Mesenchymal stem cell (in vitro differentiated cells and primary cell): ENCODE measurements at regions not wholly inside any gene's neighbourhood (a gene's known extent, or its start where the extent isn't known, plus 50 kb on each side); places are given as distances from the start of the nearest gene placed in this dataset.
A peak's percentile ranks its signal among the peaks of the same experiment; 100 is the strongest.
"Not testable (repeated sequence)": the region's sequence is repeated elsewhere in the genome, so short reads cannot be mapped to it uniquely, and the experiment has no call there.

Source experiments
- DNase-seq: peaks from one replicate; pipeline ENCODE4 v3.0.0-alpha.2; 2013
- H2AFZ ChIP-seq: one replicate; pipeline ENCODE4 v1.6.1; 2013; ENCODE audit warnings: low read depth, mild to moderate bottlenecking, control low read depth, inconsistent platforms, low read length, moderate library complexity
- H2AK5ac ChIP-seq: 2 replicates; pipeline ENCODE4 v1.6.1; 2013; ENCODE audit warnings: low read length, moderate library complexity, mild to moderate bottlenecking, inconsistent platforms; ENCODE audit not compliant: severe bottlenecking
- H2BK120ac ChIP-seq: one replicate; pipeline ENCODE4 v1.6.1; 2013; ENCODE audit warnings: low read depth, mild to moderate bottlenecking, inconsistent platforms, low read length, moderate library complexity
- H2BK12ac ChIP-seq, 2 experiments: one replicate each; pipeline ENCODE4 v1.6.1; 2013; ENCODE audit warnings: inconsistent platforms in 2 of 2, low read length in 2 of 2, mild to moderate bottlenecking in 2 of 2, moderate library complexity in 2 of 2, control low read depth in 1 of 2
- H2BK15ac ChIP-seq: one replicate; pipeline ENCODE4 v1.6.1; 2013; ENCODE audit warnings: mild to moderate bottlenecking, low read depth, inconsistent platforms; ENCODE audit not compliant: poor library complexity, severe bottlenecking
- H2BK5ac ChIP-seq: 2 replicates; pipeline ENCODE4 v1.6.1; 2013; ENCODE audit warnings: low read depth, mild to moderate bottlenecking, low read length, control low read depth, inconsistent platforms; ENCODE audit not compliant: poor library complexity, severe bottlenecking
- H3K14ac ChIP-seq, 2 experiments: one replicate each; pipeline ENCODE4 v1.6.1; 2013; ENCODE audit warnings: inconsistent platforms in 2 of 2, low read length in 2 of 2, control low read depth in 1 of 2, mild to moderate bottlenecking in 1 of 2, moderate library complexity in 1 of 2
- H3K18ac ChIP-seq, 2 experiments: one replicate each; pipeline ENCODE4 v1.6.1; 2013; ENCODE audit warnings: inconsistent platforms in 2 of 2, low read length in 2 of 2, control low read depth in 1 of 2, low read depth in 1 of 2, mild to moderate bottlenecking in 1 of 2
- H3K23ac ChIP-seq, 2 experiments: one replicate each; pipeline ENCODE4 v1.6.1; 2013; ENCODE audit warnings: inconsistent platforms in 2 of 2, low read length in 2 of 2, mild to moderate bottlenecking in 2 of 2, moderate library complexity in 2 of 2, control low read depth in 1 of 2
- H3K27ac ChIP-seq: 2 replicates; pipeline ENCODE4 v1.5.1; 2013; ENCODE audit warnings: mild to moderate bottlenecking, moderate library complexity, low read length, control low read depth, inconsistent platforms; ENCODE audit not compliant: poor library complexity, severe bottlenecking
- H3K27me3 ChIP-seq, 2 experiments: 2 replicates each; pipeline versions ENCODE4 v1.6.1 to v1.7.0; 2013; ENCODE audit warnings: low read length in 2 of 2, mild to moderate bottlenecking in 2 of 2, moderate library complexity in 2 of 2, control low read depth in 1 of 2, inconsistent platforms in 1 of 2; ENCODE audit not compliant: control insufficient read depth in 1 of 2, insufficient read depth in 1 of 2
- H3K36me3 ChIP-seq, 2 experiments: 2 replicates each; pipeline versions ENCODE4 v1.6.1 to v1.7.0; 2013; ENCODE audit warnings: low read length in 2 of 2, control low read depth in 1 of 2, inconsistent platforms in 1 of 2, low read depth in 1 of 2, mild to moderate bottlenecking in 1 of 2; ENCODE audit not compliant: insufficient read depth in 2 of 2, control insufficient read depth in 1 of 2
- H3K4ac ChIP-seq, 2 experiments: one replicate each; pipeline ENCODE4 v1.6.1; 2013; ENCODE audit warnings: inconsistent platforms in 2 of 2, low read length in 2 of 2, mild to moderate bottlenecking in 2 of 2, moderate library complexity in 2 of 2, control low read depth in 1 of 2, low read depth in 1 of 2
- H3K4me1 ChIP-seq: 2 replicates; pipeline ENCODE4 v1.6.1; 2013; ENCODE audit warnings: low read depth, low read length, control low read depth; ENCODE audit not compliant: control insufficient read depth, insufficient read depth
- H3K4me2 ChIP-seq: 2 replicates; pipeline ENCODE4 v1.6.1; 2013; ENCODE audit warnings: low read length, mild to moderate bottlenecking, inconsistent platforms; ENCODE audit not compliant: poor library complexity, severe bottlenecking
- H3K4me3 ChIP-seq, 2 experiments: 2 replicates each; pipeline versions ENCODE4 v1.5.1 to v1.7.0; 2013; ENCODE audit warnings: low read length in 2 of 2, mild to moderate bottlenecking in 2 of 2, control low read depth in 1 of 2, low read depth in 1 of 2; ENCODE audit not compliant: insufficient read depth in 1 of 2
- H3K79me1 ChIP-seq: replicated peaks from 2 replicates; pipeline ENCODE4 v1.6.1; 2013; ENCODE audit warnings: mild to moderate bottlenecking, control low read depth, low read length, inconsistent platforms; ENCODE audit not compliant: poor library complexity, severe bottlenecking
- H3K9ac ChIP-seq: 2 replicates; pipeline ENCODE4 v1.7.0; 2013; ENCODE audit warnings: mild to moderate bottlenecking, low read length, moderate library complexity
- H3K9me3 ChIP-seq: 2 replicates; pipeline ENCODE4 v1.7.0; 2013; ENCODE audit warnings: mild to moderate bottlenecking, low read length; ENCODE audit not compliant: control insufficient read depth
- H4K8ac ChIP-seq: one replicate; pipeline ENCODE4 v1.6.1; 2013; ENCODE audit warnings: inconsistent platforms, mild to moderate bottlenecking, low read length, moderate library complexity
- H4K91ac ChIP-seq: one replicate; pipeline ENCODE4 v1.6.1; 2013; ENCODE audit warnings: mild to moderate bottlenecking, low read length, inconsistent platforms
- WGBS: methylation state at CpG from one replicate; pipeline ENCODE4 v1.1.7; 2013; ENCODE audit warnings: mixed read lengths; 5-methylcytosine and 5-hydroxymethylcytosine counted together

DNA sequence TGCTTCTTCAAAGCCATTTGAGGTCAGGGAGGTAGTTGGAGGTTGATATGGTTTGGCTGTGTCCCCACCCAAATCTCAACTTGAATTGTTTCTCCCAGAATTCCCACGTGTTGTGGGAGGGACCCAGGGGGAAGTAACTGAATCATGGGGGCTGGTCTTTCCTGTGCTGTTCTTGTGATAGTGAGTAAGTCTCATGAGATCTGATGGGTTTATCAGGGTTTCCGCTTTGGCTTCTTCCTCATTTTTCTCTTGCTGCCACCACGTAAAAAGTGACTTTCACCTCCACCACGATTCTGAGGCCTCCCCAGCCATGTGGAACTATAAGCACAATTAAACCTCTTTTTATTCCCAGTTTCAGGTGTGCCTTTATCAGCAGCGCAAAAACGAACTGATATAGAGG is 62.5 kb upstream of the NFE2L3 start:
- H3K27ac ChIP-seq, H3K36me3 ChIP-seq, DNase-seq, H2AK5ac ChIP-seq, H3K9ac ChIP-seq, H3K18ac ChIP-seq, H3K14ac ChIP-seq, H3K23ac ChIP-seq, H2AFZ ChIP-seq, H4K91ac ChIP-seq, H2BK15ac ChIP-seq, H3K79me1 ChIP-seq, H2BK5ac ChIP-seq, H3K4ac ChIP-seq, H2BK120ac ChIP-seq, H3K4me1 ChIP-seq, H3K4me2 ChIP-seq, H3K27me3 ChIP-seq, H4K8ac ChIP-seq, H3K9me3 ChIP-seq, H3K4me3 ChIP-seq, H2BK12ac ChIP-seq: not testable (repeated sequence)
- 82% methylated on average over 6 of the region's 6 CpGs for WGBS

DNA sequence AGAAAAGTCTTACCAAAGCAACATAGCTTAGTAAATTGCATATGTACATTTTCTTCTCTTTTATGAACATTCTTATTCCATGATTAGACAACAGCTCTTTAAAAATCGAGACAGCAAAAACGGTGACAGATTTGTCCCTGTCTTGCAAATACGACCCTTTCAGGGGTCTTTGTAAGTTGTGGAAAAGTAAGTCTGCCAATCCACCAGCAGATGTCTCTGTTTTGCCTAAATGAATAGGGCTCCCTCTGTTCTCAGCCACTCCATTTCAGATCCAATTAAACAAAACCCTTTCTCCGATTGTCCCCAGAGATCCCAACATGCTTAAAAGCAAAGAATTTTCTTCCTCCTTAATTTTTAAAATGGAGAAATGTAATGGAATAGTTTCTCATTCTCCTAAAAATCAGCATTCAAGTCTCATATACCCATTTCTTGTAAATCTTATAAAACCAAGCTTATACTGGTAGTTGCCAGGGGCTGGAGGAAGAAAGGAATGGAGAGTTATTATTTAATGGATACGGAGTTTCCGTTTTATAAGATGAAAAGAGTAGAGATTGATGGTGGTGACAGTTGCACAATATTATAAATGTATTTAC is 61.0 kb upstream of the NFE2L3 start:
- H2AFZ ChIP-seq = no peak overlapping the region
- peaks cover 3% of the 10 kb centered on the region for H3K4me1 ChIP-seq
- H3K4me3 ChIP-seq = no peak overlapping the region
- peak overlapping the region; percentile 86 for H3K4me2 ChIP-seq
- H2BK5ac ChIP-seq = no peak overlapping the region
- WGBS = 21% methylated on average over 4 of the region's 6 CpGs
- no peak overlapping the region for H3K4ac ChIP-seq
- H2BK15ac ChIP-seq = no peak overlapping the region
- peaks cover 0 to 6% of the 10 kb centered on the region in 2 experiments for H3K27me3 ChIP-seq
- H4K8ac ChIP-seq = no peak overlapping the region
- H3K27ac ChIP-seq = no peak overlapping the region
- peak overlapping the region; percentile 11 for H3K9ac ChIP-seq
- H2AK5ac ChIP-seq = no peak overlapping the region
- H2BK120ac ChIP-seq = no peak overlapping the region
- no peak overlapping the region for H4K91ac ChIP-seq
- no peak overlapping the region for H3K23ac ChIP-seq
- H3K18ac ChIP-seq = no peak overlapping the region
- no peak overlapping the region for H2BK12ac ChIP-seq
- H3K79me1 ChIP-seq = no peaks in the 10 kb centered on the region
- no peaks in the 10 kb centered on the region for H3K9me3 ChIP-seq
- H3K36me3 ChIP-seq = no peaks in the 10 kb centered on the region
- DNase-seq = peak; percentile 65
- no peak overlapping the region for H3K14ac ChIP-seq

DNA sequence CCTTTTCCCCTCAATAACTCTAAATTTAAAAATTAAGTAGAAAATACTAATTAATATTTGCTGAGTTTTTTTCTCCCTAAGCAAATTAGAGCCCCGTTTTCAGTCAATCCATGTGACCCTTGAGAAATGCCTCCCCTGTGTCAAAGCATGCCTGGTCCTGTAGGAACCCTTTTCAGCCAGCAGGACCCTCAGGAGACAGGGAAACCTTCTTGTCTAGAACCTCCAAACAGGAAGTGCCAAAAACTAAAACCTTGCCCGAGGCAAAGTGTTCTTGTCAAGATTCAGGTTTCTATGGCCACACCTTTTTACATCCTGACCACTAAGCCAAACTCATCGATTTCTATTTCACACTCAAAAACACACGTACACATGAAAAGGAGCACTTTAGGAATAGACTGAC is 60.1 kb upstream of the NFE2L3 start:
- H2BK5ac ChIP-seq = no peak overlapping the region
- DNase-seq = peak; percentile 22
- no peak overlapping the region for H2AFZ ChIP-seq
- H2BK15ac ChIP-seq = no peak overlapping the region
- H3K79me1 ChIP-seq = no peaks in the 10 kb centered on the region
- H3K18ac ChIP-seq = no peak overlapping the region
- H3K4ac ChIP-seq = no peak overlapping the region
- no peak overlapping the region for H2AK5ac ChIP-seq
- no peak overlapping the region for H3K4me2 ChIP-seq
- H3K9ac ChIP-seq = no peak overlapping the region
- 81% methylated on average over 4 of the region's 4 CpGs for WGBS
- no peak overlapping the region for H3K23ac ChIP-seq
- no peak overlapping the region for H2BK120ac ChIP-seq
- peaks cover 3% of the 10 kb centered on the region for H3K4me1 ChIP-seq
- H3K36me3 ChIP-seq = no peaks in the 10 kb centered on the region
- no peak overlapping the region for H4K91ac ChIP-seq
- H3K27me3 ChIP-seq = peaks cover 0 to 6% of the 10 kb centered on the region in 2 experiments
- H3K4me3 ChIP-seq = no peak overlapping the region
- no peak overlapping the region for H3K14ac ChIP-seq
- no peak overlapping the region for H3K27ac ChIP-seq
- no peak overlapping the region for H4K8ac ChIP-seq
- no peak overlapping the region for H2BK12ac ChIP-seq
- H3K9me3 ChIP-seq = no peaks in the 10 kb centered on the region

DNA sequence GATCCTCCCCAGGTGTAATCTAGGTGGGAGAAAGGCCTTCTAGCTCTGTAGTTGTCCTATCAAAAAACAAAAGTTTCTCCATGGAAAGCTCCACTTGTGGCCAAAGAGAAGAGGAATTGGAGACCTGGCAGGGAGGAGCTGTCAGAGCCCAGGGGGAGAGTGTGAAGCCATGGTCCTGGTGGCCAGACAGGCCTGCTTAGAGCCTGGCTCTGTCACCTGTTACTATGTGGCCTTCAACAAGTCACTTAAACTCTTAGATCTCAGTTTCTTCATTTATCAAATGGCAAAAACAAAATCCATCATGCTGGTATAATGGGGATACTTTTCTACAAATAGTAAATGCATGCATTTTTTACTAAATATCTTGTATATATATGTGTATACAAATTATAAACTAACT is 59.0 kb upstream of the NFE2L3 start:
- H4K8ac ChIP-seq = no peak overlapping the region
- H2AFZ ChIP-seq = no peak overlapping the region
- no peak overlapping the region for H3K9ac ChIP-seq
- H3K9me3 ChIP-seq = no peaks in the 10 kb centered on the region
- H2BK15ac ChIP-seq = no peak overlapping the region
- H4K91ac ChIP-seq = no peak overlapping the region
- no peaks in the 10 kb centered on the region for H3K79me1 ChIP-seq
- H3K23ac ChIP-seq = no peak overlapping the region
- peaks cover 0 to 6% of the 10 kb centered on the region in 2 experiments for H3K27me3 ChIP-seq
- H3K4me2 ChIP-seq = no peak overlapping the region
- H3K27ac ChIP-seq = no peak overlapping the region
- H2AK5ac ChIP-seq = no peak overlapping the region
- H3K18ac ChIP-seq = no peak overlapping the region
- no peak for DNase-seq
- no peak overlapping the region for H3K4me3 ChIP-seq
- H2BK120ac ChIP-seq = no peak overlapping the region
- H3K36me3 ChIP-seq = no peaks in the 10 kb centered on the region
- H3K4me1 ChIP-seq = peaks cover 3% of the 10 kb centered on the region
- H3K14ac ChIP-seq = no peak overlapping the region
- H2BK12ac ChIP-seq = no peak overlapping the region
- no peak overlapping the region for H3K4ac ChIP-seq
- no peak overlapping the region for H2BK5ac ChIP-seq
